Natural killer cell (primary cell): ENCODE measurements at regions not wholly inside any gene's neighbourhood (a gene's known extent, or its start where the extent isn't known, plus 50 kb on each side); places are given as distances from the start of the nearest gene placed in this dataset.

Experiments used
- ATAC-seq, 3 donors: fragments of 150-1000 bp in 2 of 3; fragments of 200-7000 bp in 1 of 3; cut with Tn5 transposase; 1 replicate in 1 of 3; 2 replicates in 2 of 3; pipeline ENCODE4 v1.10.0; 2021; ENCODE audit warnings: mild to moderate bottlenecking in 2 of 3, moderate library complexity in 2 of 3
- DNase-seq, 2 donors: peaks; one replicate each; pipeline versions ENCODE4 v3.0.0 to v3.0.0-alpha.2; 2013 to 2021; ENCODE audit warnings: mixed read lengths in 1 of 2
- H3K27ac ChIP-seq: one replicate; pipeline ENCODE4 v1.5.1; 2013; ENCODE audit warnings: mild to moderate bottlenecking, low read length
- H3K27me3 ChIP-seq: one replicate; pipeline ENCODE4 v1.6.1; 2013; ENCODE audit warnings: low read length; ENCODE audit not compliant: control insufficient read depth, insufficient read depth
- H3K36me3 ChIP-seq: one replicate; pipeline ENCODE4 v1.6.1; 2013; ENCODE audit warnings: low read length; ENCODE audit not compliant: control insufficient read depth, insufficient read depth
- H3K4me1 ChIP-seq: one replicate; pipeline ENCODE4 v1.6.1; 2013; ENCODE audit warnings: low read length; ENCODE audit not compliant: control insufficient read depth, insufficient read depth
- H3K4me3 ChIP-seq: one replicate; pipeline ENCODE4 v1.5.1; 2013; ENCODE audit warnings: low read length
- H3K9me3 ChIP-seq: one replicate; pipeline ENCODE4 v1.6.1; 2013; ENCODE audit warnings: low read length; ENCODE audit not compliant: control insufficient read depth, insufficient read depth
- H3K27ac Mint-ChIP-seq, 2 donors: one replicate each; pipeline ENCODE4 v1.8.0; 2022; ENCODE audit warnings: mild to moderate bottlenecking in 2 of 2, mixed read lengths in 2 of 2, moderate library complexity in 1 of 2
- H3K27me3 Mint-ChIP-seq, 2 donors: one replicate each; pipeline ENCODE4 v1.8.0; 2022; ENCODE audit warnings: low read depth in 2 of 2, mixed read lengths in 2 of 2
- H3K36me3 Mint-ChIP-seq: one replicate; pipeline ENCODE4 v1.8.0; 2022; ENCODE audit warnings: mixed read lengths
- H3K4me1 Mint-ChIP-seq, 2 donors: one replicate each; pipeline ENCODE4 v1.8.0; 2022; ENCODE audit warnings: mixed read lengths in 2 of 2
- H3K4me3 Mint-ChIP-seq: one replicate; pipeline ENCODE4 v1.8.0; 2022; ENCODE audit warnings: mild to moderate bottlenecking, moderate library complexity, mixed read lengths
- H3K9me3 Mint-ChIP-seq, 2 donors: one replicate each; pipeline ENCODE4 v1.8.0; 2022; ENCODE audit warnings: mixed read lengths in 2 of 2
- CTCF ChIP-seq: fragments of 200-600 bp; IDR thresholded peaks from one replicate; pipeline ENCODE4 v1.8.0; 2022; ENCODE audit warnings: antibody characterized with exemption
- WGBS: methylation state at CpG from one replicate; pipeline ENCODE4 v1.1.7; 2013; ENCODE audit warnings: missing lambda C conversion rate; ENCODE audit not compliant: insufficient coverage; 5-methylcytosine and 5-hydroxymethylcytosine counted together
- intact Hi-C: fragments of 100-400 bp; cut with micrococcal nuclease; formaldehyde crosslinking; loops from one replicate; pipeline ENCODE4 v1.14.2; 2022

GRCh38 chr2:34123996-34124785 is 525.1 kb upstream of the FAM98A start:
- Histone ChIP-seq H3K9me3 (no peaks in the 10 kb centered on the region), H3K4me3 (no peak overlapping the region), H3K36me3 (no peaks in the 10 kb centered on the region), H3K27ac (no peak overlapping the region), H3K27me3 (no peaks in the 10 kb centered on the region), H3K4me1 (no peaks in the 10 kb centered on the region)
- intact Hi-C loops: no loop called here
- no peaks in the 10 kb centered on the region for H3K36me3 Mint-ChIP-seq
- DNase-seq: no peak
- no peak overlapping the region for H3K4me3 Mint-ChIP-seq
- no peaks in the 10 kb centered on the region for H3K4me1 Mint-ChIP-seq
- H3K27me3 Mint-ChIP-seq: no peaks in the 10 kb centered on the region
- no peak overlapping the region for H3K27ac Mint-ChIP-seq
- no peak for TF ChIP-seq CTCF
- WGBS: 90% methylated on average over 7 of the region's 7 CpGs
- H3K9me3 Mint-ChIP-seq: peaks cover 2 to 4% of the 10 kb centered on the region in 2 donors
- no peak for ATAC-seq

- no peak overlapping the region for H3K4me3 ChIP-seq
- no peak for ATAC-seq
- H3K4me1 ChIP-seq: no peaks in the 10 kb centered on the region
- no peaks in the 10 kb centered on the region for H3K4me1 Mint-ChIP-seq
- intact Hi-C loops: no loop called here
- no peak for DNase-seq
- no peaks in the 10 kb centered on the region for H3K27me3 ChIP-seq
- no peak overlapping the region for H3K27ac Mint-ChIP-seq
- H3K4me3 Mint-ChIP-seq: no peak overlapping the region
- no peak for TF ChIP-seq CTCF
- H3K9me3 ChIP-seq: no peaks in the 10 kb centered on the region
- no peaks in the 10 kb centered on the region for H3K36me3 Mint-ChIP-seq
- no peaks in the 10 kb centered on the region for H3K36me3 ChIP-seq
- WGBS: 0% methylated on average over 1 of the region's 3 CpGs
- no peaks in the 10 kb centered on the region for H3K27me3 Mint-ChIP-seq
- H3K9me3 Mint-ChIP-seq: peaks cover 0 to 7% of the 10 kb centered on the region in 2 donors
- no peak overlapping the region for H3K27ac ChIP-seq
These were observed 522.0 kb upstream of the FAM98A start for GRCh38 chr2:34121076-34121475.

GRCh38 chr2:34115076-34115475 is 516.0 kb upstream of the FAM98A start:
- H3K4me3 Mint-ChIP-seq: no peak overlapping the region
- no peaks in the 10 kb centered on the region for H3K36me3 Mint-ChIP-seq
- no peak overlapping the region for H3K4me3 ChIP-seq
- H3K27ac Mint-ChIP-seq: no peak overlapping the region
- H3K27ac ChIP-seq: no peak overlapping the region
- H3K36me3 ChIP-seq: no peaks in the 10 kb centered on the region
- H3K4me1 ChIP-seq: no peaks in the 10 kb centered on the region
- no peak for DNase-seq
- peaks cover 2 to 6% of the 10 kb centered on the region in 2 donors for H3K9me3 Mint-ChIP-seq
- H3K27me3 Mint-ChIP-seq: no peaks in the 10 kb centered on the region
- TF ChIP-seq CTCF: no peak
- no peaks in the 10 kb centered on the region for H3K27me3 ChIP-seq
- ATAC-seq: no peak
- WGBS: no CpG with 5 or more reads among the region's 1 CpG
- no peaks in the 10 kb centered on the region for H3K9me3 ChIP-seq
- intact Hi-C loops: no loop called here
- no peaks in the 10 kb centered on the region for H3K4me1 Mint-ChIP-seq

GRCh38 chr2:34112161-34112560 is 513.1 kb upstream of the FAM98A start:
- WGBS: no CpG with 5 or more reads among the region's 1 CpG
- no peaks in the 10 kb centered on the region for H3K4me1 ChIP-seq
- intact Hi-C loops: no loop called here
- Mint-ChIP-seq H3K36me3 (no peaks in the 10 kb centered on the region), H3K27ac (no peak overlapping the region), H3K27me3 (no peaks in the 10 kb centered on the region), H3K9me3 (peaks cover 4 to 8% of the 10 kb centered on the region in 2 donors), H3K4me3 (no peak overlapping the region), H3K4me1 (no peaks in the 10 kb centered on the region)
- DNase-seq (no peak), ATAC-seq (no peak)
- no peaks in the 10 kb centered on the region for H3K27me3 ChIP-seq
- H3K27ac ChIP-seq: no peak overlapping the region
- no peak for TF ChIP-seq CTCF
- H3K36me3 ChIP-seq: no peaks in the 10 kb centered on the region
- no peaks in the 10 kb centered on the region for H3K9me3 ChIP-seq
- H3K4me3 ChIP-seq: no peak overlapping the region
